ENCODE measurements at regions not wholly inside any gene's neighbourhood (a gene's known extent, or its start where the extent isn't known, plus 50 kb on each side); places are given as distances from the start of the nearest gene placed in this dataset.
"Not testable (repeated sequence)": the region's sequence is repeated elsewhere in the genome, so short reads cannot be mapped to it uniquely, and the experiment has no call there.

- DNase-seq (ENCODE audit: low read depth in 1 of 2, low spot score in 1 of 2) = no peak
Measured at GRCh38 chr6:139985236-139985815, 610.9 kb upstream of the CITED2 start.

GRCh38 chr6:139984317-139984716 lies 609.9 kb upstream of the CITED2 start:
- DNase-seq (ENCODE audit: low read depth in 1 of 2, low spot score in 1 of 2) = no peak

GRCh38 chr6:139983555-139984276 lies 609.3 kb upstream of the CITED2 start:
- DNase-seq (ENCODE audit: low read depth in 1 of 2, low spot score in 1 of 2) = no peak

- DNase-seq (ENCODE audit: low read depth in 1 of 2, low spot score in 1 of 2) = no peak
Measured at GRCh38 chr6:139982652-139983295, 608.3 kb upstream of the CITED2 start.

GRCh38 chr6:139982195-139982594 lies 607.7 kb upstream of the CITED2 start:
- DNase-seq (ENCODE audit: low read depth in 1 of 2, low spot score in 1 of 2) = no peak

- DNase-seq (ENCODE audit: low read depth in 1 of 2, low spot score in 1 of 2) = no peak
Measured at GRCh38 chr6:139981768-139982181, 607.3 kb upstream of the CITED2 start.

GRCh38 chr6:139981066-139981624 lies 606.7 kb upstream of the CITED2 start:
- no peak for DNase-seq (ENCODE audit: low read depth in 1 of 2, low spot score in 1 of 2)

GRCh38 chr6:139980631-139981030 lies 606.2 kb upstream of the CITED2 start:
- DNase-seq (ENCODE audit: low read depth in 1 of 2, low spot score in 1 of 2) = not testable (repeated sequence)

GRCh38 chr6:139979021-139979725 lies 604.7 kb upstream of the CITED2 start:
- no peak for DNase-seq (ENCODE audit: low read depth in 1 of 2, low spot score in 1 of 2)

GRCh38 chr6:139977887-139978332 lies 603.5 kb upstream of the CITED2 start:
- DNase-seq (ENCODE audit: low read depth in 1 of 2, low spot score in 1 of 2) = no peak

- DNase-seq (ENCODE audit: low read depth in 1 of 2, low spot score in 1 of 2) = no peak
Measured at GRCh38 chr6:139973669-139974344, 599.4 kb upstream of the CITED2 start.

GRCh38 chr6:139972116-139972515 lies 597.7 kb upstream of the CITED2 start:
- no peak for DNase-seq (ENCODE audit: low read depth in 1 of 2, low spot score in 1 of 2)

GRCh38 chr6:139970591-139970991 lies 596.1 kb upstream of the CITED2 start:
- DNase-seq (ENCODE audit: low read depth in 1 of 2, low spot score in 1 of 2) = no peak

- DNase-seq (ENCODE audit: low read depth in 1 of 2, low spot score in 1 of 2) = no peak
Measured at GRCh38 chr6:139967497-139967896, 593.0 kb upstream of the CITED2 start.

GRCh38 chr6:139965393-139965792 lies 590.9 kb upstream of the CITED2 start:
- no peak for DNase-seq (ENCODE audit: low read depth in 1 of 2, low spot score in 1 of 2)

GRCh38 chr6:139964737-139965136 lies 590.3 kb upstream of the CITED2 start:
- no peak for DNase-seq (ENCODE audit: low read depth in 1 of 2, low spot score in 1 of 2)

GRCh38 chr6:139962654-139963347 lies 588.4 kb upstream of the CITED2 start:
- DNase-seq (ENCODE audit: low read depth in 1 of 2, low spot score in 1 of 2) = no peak

GRCh38 chr6:139961190-139961589 lies 586.7 kb upstream of the CITED2 start:
- DNase-seq (ENCODE audit: low read depth in 1 of 2, low spot score in 1 of 2) = no peak

GRCh38 chr6:139960671-139961070 lies 586.2 kb upstream of the CITED2 start:
- DNase-seq (ENCODE audit: low read depth in 1 of 2, low spot score in 1 of 2) = no peak
